ENCODE measurements at regions not wholly inside any gene's neighbourhood (a gene's known extent, or its start where the extent isn't known, plus 50 kb on each side); places are given as distances from the start of the nearest gene placed in this dataset.

GRCh38 chr18:6650747-6651146 lies 78.8 kb upstream of the ARHGAP28 start:
- ATAC-seq (no peak), DNase-seq (ENCODE audit: low spot score) (no peak), FAIRE-seq (no peak)
- Histone ChIP-seq H3K9me3 (ENCODE audit: low read length) (no peaks in the 10 kb centered on the region), H3K36me3 (replicated peaks in 1 of 2; ENCODE audit: control insufficient read depth in 1 of 2, insufficient read depth in 2 of 2, low read length in 2 of 2) (no peaks in the 10 kb centered on the region), H3K27me3 (ENCODE audit: control insufficient read depth in 1 of 2, insufficient read depth in 2 of 2, low read length in 2 of 2) (peaks cover 1 to 8% of the 10 kb centered on the region in 2 experiments; a peak in 2 of 5 replicates), H3K9ac (ENCODE audit: insufficient read depth, low read depth, low read length) (no peak overlapping the region), H4K20me1 (ENCODE audit: insufficient read depth, low read length) (no peaks in the 10 kb centered on the region), H3K4me3 (replicated peaks in 1 of 3; ENCODE audit: insufficient read depth in 1 of 3, low read depth in 2 of 3, low read length in 3 of 3) (no peak overlapping the region), H3K4me2 (ENCODE audit: low read depth, low read length) (no peak overlapping the region), H3K4me1 (ENCODE audit: insufficient read depth, low read length) (peaks cover 1% of the 10 kb centered on the region; the same call in 1 of the 2 replicates), H2AFZ (ENCODE audit: low read length) (no peak overlapping the region), H3K27ac (ENCODE audit: extremely low read length, insufficient read depth, low read length) (no peak overlapping the region), H3K79me2 (ENCODE audit: insufficient read depth, low read length) (no peaks in the 10 kb centered on the region)
- TF ChIP-seq ZFP36L2 (CRISPR knock-in tag; IDR thresholded peaks at IDR 0.05) = no peak
- TF ChIP-seq KLF15 (CRISPR knock-in tag; IDR thresholded peaks at IDR 0.05; ENCODE audit: borderline replicate concordance) = no peak
- no peak for TF ChIP-seq FOXP1 (IDR thresholded peaks at IDR 0.05)
- no peak for TF ChIP-seq FOXP1 (CRISPR knock-in tag; IDR thresholded peaks at IDR 0.05)
- TF ChIP-seq ATF5 (CRISPR knock-in tag; IDR thresholded peaks at IDR 0.05; ENCODE audit: low read depth) = no peak
- no peak for TF ChIP-seq ATM (IDR thresholded peaks at IDR 0.05; ENCODE audit: borderline replicate concordance)
- no peak for TF ChIP-seq KDM6A (CRISPR knock-in tag; IDR thresholded peaks at IDR 0.05; ENCODE audit: low read depth)
- TF ChIP-seq ZBTB7B (CRISPR knock-in tag; IDR thresholded peaks at IDR 0.05) = no peak
- TF ChIP-seq TMF1 (CRISPR knock-in tag; IDR thresholded peaks at IDR 0.05; ENCODE audit: low read depth) = no peak
- no peak for TF ChIP-seq MEIS1 (CRISPR knock-in tag; IDR thresholded peaks at IDR 0.05; ENCODE audit: borderline replicate concordance)
- TF ChIP-seq TBX3 (IDR thresholded peaks at IDR 0.05; ENCODE audit: borderline replicate concordance) = no peak
- no peak for TF ChIP-seq ZFYVE20 (CRISPR knock-in tag; IDR thresholded peaks at IDR 0.05; ENCODE audit: borderline replicate concordance, low read depth)
- TF ChIP-seq ZNF350 (CRISPR knock-in tag; IDR thresholded peaks at IDR 0.05; ENCODE audit: borderline replicate concordance, low read depth) = no peak
- ChIA-PET POLR2A (no interaction called here), CTCF (ENCODE audit: low intra/inter-chr PET ratio, low total read pairs) (no interaction called here)
- no TSS peak for BruUV-seq (replicated peaks)
- intact Hi-C loops (cut with micrococcal nuclease; ENCODE audit: unreplicated experiment) (no loop called here), in situ Hi-C loops (cut with HindIII; ENCODE audit: extremely low pct_ligation_motif_present, low pct_unique_long_range_greater_than_20kb) (no loop called here)
- 3% methylated on average over 5 of the region's 6 CpGs for WGBS (ENCODE audit: low lambda C conversion rate)
